ENCODE measurements at regions not wholly inside any gene's neighbourhood (a gene's known extent, or its start where the extent isn't known, plus 50 kb on each side); places are given as distances from the start of the nearest gene placed in this dataset.
"Not testable (repeated sequence)": the region's sequence is repeated elsewhere in the genome, so short reads cannot be mapped to it uniquely, and the experiment has no call there.

- ATAC-seq, result peak in 1 of 2 donors; percentile 44
- no peak for DNase-seq
- intact Hi-C loops (cut with DNase I), result no loop called here
These were observed 283.1 kb downstream of the TDRD3 start for GRCh38 chr13:60679928-60680694.

GRCh38 chr13:60679131-60679530 lies 282.1 kb downstream of the TDRD3 start:
- intact Hi-C loops (cut with DNase I), result no loop called here
- ATAC-seq, result no peak
- no peak for DNase-seq

- no peak for DNase-seq
- intact Hi-C loops (cut with DNase I), result no loop called here
- no peak for ATAC-seq
These were observed 274.4 kb downstream of the TDRD3 start for GRCh38 chr13:60671386-60671785.

GRCh38 chr13:60663788-60664187 lies 266.8 kb downstream of the TDRD3 start:
- ATAC-seq (no peak), DNase-seq (no peak)
- intact Hi-C loops (cut with DNase I), result no loop called here

GRCh38 chr13:60662595-60662994 lies 265.6 kb downstream of the TDRD3 start:
- DNase-seq (no peak), ATAC-seq (no peak)
- intact Hi-C loops (cut with DNase I), result no loop called here

- DNase-seq (no peak), ATAC-seq (no peak)
- intact Hi-C loops (cut with DNase I), result no loop called here
These were observed 264.5 kb downstream of the TDRD3 start for GRCh38 chr13:60661521-60661920.

- intact Hi-C loops (cut with DNase I), result loop anchor here in 1 of 2 donors (10.0 kb wide), 2 partner anchors 597 to 757 kb away; partner anchors contain the start of gene PCDH20
- not testable (repeated sequence) for DNase-seq, ATAC-seq
These were observed 260.6 kb downstream of the TDRD3 start for GRCh38 chr13:60657586-60657985.

- intact Hi-C loops (cut with DNase I), result loop anchor here in 1 of 2 donors (10.0 kb wide), 2 partner anchors 600 to 760 kb away; partner anchors contain the start of gene PCDH20
- DNase-seq, result no peak
- peak in 1 of 2 donors; percentile 86 for ATAC-seq
These were observed 258.2 kb downstream of the TDRD3 start for GRCh38 chr13:60655256-60655655.

GRCh38 chr13:60654415-60654814 lies 257.4 kb downstream of the TDRD3 start:
- DNase-seq (peak; percentile 45), ATAC-seq (peak; percentile 89 to 94)
- intact Hi-C loops (cut with DNase I), result loop anchor here in 1 of 2 donors (10.0 kb wide), 2 partner anchors 600 to 760 kb away; partner anchors contain the start of gene PCDH20

GRCh38 chr13:60647547-60647946 lies 250.5 kb downstream of the TDRD3 start:
- intact Hi-C loops (cut with DNase I), result no loop called here
- DNase-seq (no peak), ATAC-seq (no peak)

GRCh38 chr13:60646620-60647019 lies 249.6 kb downstream of the TDRD3 start:
- DNase-seq (no peak), ATAC-seq (no peak)
- intact Hi-C loops (cut with DNase I), result no loop called here

- intact Hi-C loops (cut with DNase I), result no loop called here
- ATAC-seq, result no peak
- no peak for DNase-seq
These were observed 248.7 kb downstream of the TDRD3 start for GRCh38 chr13:60645676-60646075.

- intact Hi-C loops (cut with DNase I), result no loop called here
- ATAC-seq (no peak), DNase-seq (no peak)
These were observed 245.5 kb downstream of the TDRD3 start for GRCh38 chr13:60642552-60642951.

GRCh38 chr13:60629158-60629557 lies 232.1 kb downstream of the TDRD3 start:
- intact Hi-C loops (cut with DNase I), result loop anchor here in 1 of 2 donors (5.0 kb wide), 1 partner anchor 1323 kb away; no protein-coding TSS in a partner anchor
- ATAC-seq (no peak), DNase-seq (no peak)

- no peak for DNase-seq
- intact Hi-C loops (cut with DNase I), result loop anchor here in 1 of 2 donors (5.0 kb wide), 1 partner anchor 1325 kb away; no protein-coding TSS in a partner anchor
- ATAC-seq, result peak; percentile 53 to 61
These were observed 230.2 kb downstream of the TDRD3 start for GRCh38 chr13:60627071-60627686.

Small RNA genes lying in the stretch of these regions (microRNA-seq; reads per million reads assigned to microRNA genes)
- 0 reads per million in 2 donors for gene MIR3169
